ENCODE measurements at regions not wholly inside any gene's neighbourhood (a gene's known extent, or its start where the extent isn't known, plus 50 kb on each side); places are given as distances from the start of the nearest gene placed in this dataset.

DNA sequence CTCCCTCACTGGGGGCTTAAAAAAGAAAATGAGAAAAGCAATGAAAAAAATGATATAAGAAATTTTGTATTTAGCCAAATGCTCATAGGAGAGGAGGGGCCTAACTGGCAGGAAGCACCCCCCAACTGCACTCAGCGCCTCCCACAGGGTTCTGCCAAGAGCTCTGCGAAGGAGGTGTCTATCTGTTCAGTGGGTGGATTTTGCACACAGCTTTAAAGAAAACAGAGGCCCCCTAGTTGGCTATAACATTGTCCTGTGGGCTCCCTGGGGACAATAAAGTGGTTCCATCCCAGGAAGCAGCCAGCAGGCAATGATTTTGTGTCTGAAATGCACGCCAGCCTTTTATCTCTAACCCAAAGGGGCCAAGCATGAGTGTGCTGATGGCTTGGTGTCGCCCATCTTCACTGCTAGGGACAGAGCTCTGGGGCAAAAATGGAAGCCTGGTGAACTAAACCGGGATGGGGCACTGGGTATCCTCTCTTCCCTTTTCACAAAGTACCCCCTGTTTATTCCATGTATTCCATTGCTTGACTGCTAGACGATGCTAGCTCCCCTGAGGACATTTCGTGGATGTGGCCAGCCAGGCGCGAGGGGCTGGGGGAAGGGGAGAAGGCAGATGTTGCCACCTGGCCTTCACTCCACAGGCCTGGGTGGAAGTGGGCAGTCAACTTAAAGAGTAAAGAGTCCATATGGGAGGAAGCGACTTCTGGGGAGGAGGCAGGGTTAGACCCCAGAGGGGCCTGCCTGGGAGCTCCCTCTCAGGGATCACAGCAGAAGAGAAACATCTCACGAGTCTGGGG, 205.7 kb downstream of the CYP26B1 start:
- no peaks in the 10 kb centered on the region; a peak in 1 of 5 replicates for H3K4me1 ChIP-seq (replicated peaks in 1 of 2; ENCODE audit: control insufficient read depth in 2 of 2, insufficient read depth in 2 of 2, low read length in 2 of 2)
- FAIRE-seq: no peak
- H3K9ac ChIP-seq (ENCODE audit: insufficient read depth in 1 of 2, low read depth in 2 of 2, low read length in 2 of 2): no peak overlapping the region
- ChIA-PET CTCF (ENCODE audit: low intra/inter-chr PET ratio) (no interaction called here), POLR2A (interaction anchor here (0.6 to 1.8 kb wide), 4 partner anchors 9 to 66 kb away, joined by 3 to 5 read pairs (median 4); no protein-coding TSS in a partner anchor)
- H3K4me2 ChIP-seq (ENCODE audit: insufficient read depth, low read length): no peak overlapping the region
- no peaks in the 10 kb centered on the region for H3K9me3 ChIP-seq (replicated peaks; ENCODE audit: control insufficient read depth, insufficient read depth, low read depth, low read length)
- in situ Hi-C loops (cut with MboI): no loop called here
- no peak overlapping the region for H3K27ac ChIP-seq (ENCODE audit: extremely low read depth, low read depth, low read length)
- DNase-seq (ENCODE audit: extremely low read depth in 1 of 4, low spot score in 3 of 4): no peak
- no peaks in the 10 kb centered on the region for H3K9me1 ChIP-seq (ENCODE audit: control insufficient read depth, insufficient read depth, low read length)
- no peak overlapping the region for H2AFZ ChIP-seq (ENCODE audit: low read depth, low read length)
- no peaks in the 10 kb centered on the region for H3K79me2 ChIP-seq (ENCODE audit: control insufficient read depth, insufficient read depth, low read length)
- no peak for ATAC-seq
- H3K4me3 ChIP-seq: no peak overlapping the region
- 16% methylated on average over 11 of the region's 11 CpGs for WGBS (ENCODE audit: insufficient coverage, low coverage, missing lambda C conversion rate)
- H4K20me1 ChIP-seq (replicated peaks; ENCODE audit: control insufficient read depth, insufficient read depth, low read length): no peaks in the 10 kb centered on the region
- BruUV-seq (replicated peaks): no TSS peak
- intact Hi-C loops (cut with micrococcal nuclease): no loop called here
- H3K27me3 ChIP-seq (ENCODE audit: control insufficient read depth in 2 of 2, insufficient read depth in 2 of 2, low read length in 2 of 2): peaks cover 7 to 37% of the 10 kb centered on the region in 2 experiments; a peak in 3 of 5 replicates
- TF ChIP-seq SAP30 (IDR thresholded peaks at IDR 0.05; ENCODE audit: borderline replicate concordance, insufficient read depth, low read depth, low read length, poor library complexity, severe bottlenecking): no peak
- no peaks in the 10 kb centered on the region for H3K36me3 ChIP-seq (ENCODE audit: control insufficient read depth, insufficient read depth, low read length)

DNA sequence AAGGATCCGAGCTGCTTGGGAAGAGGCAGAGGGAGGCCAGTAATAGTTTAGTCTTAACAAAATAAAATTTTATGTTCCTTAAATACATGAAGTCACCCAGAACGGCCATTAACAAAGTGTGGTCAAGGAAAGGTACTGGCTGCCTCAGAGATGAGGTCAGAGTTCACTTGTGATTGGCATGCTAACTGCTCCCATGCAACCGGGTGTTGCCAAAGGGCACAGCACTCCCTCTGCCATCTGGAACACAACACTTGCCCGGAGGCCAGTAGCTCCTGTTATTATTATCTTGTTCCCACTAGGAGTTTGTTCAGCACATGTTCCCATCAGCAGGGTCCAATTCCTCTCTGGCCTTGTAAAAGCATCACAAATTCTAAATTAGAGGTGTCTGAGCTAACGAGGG, 207.0 kb downstream of the CYP26B1 start:
- Histone ChIP-seq H3K4me2 (ENCODE audit: insufficient read depth, low read length) (no peak overlapping the region), H3K9me3 (replicated peaks; ENCODE audit: control insufficient read depth, insufficient read depth, low read depth, low read length) (no peaks in the 10 kb centered on the region), H4K20me1 (replicated peaks; ENCODE audit: control insufficient read depth, insufficient read depth, low read length) (no peaks in the 10 kb centered on the region), H3K79me2 (ENCODE audit: control insufficient read depth, insufficient read depth, low read length) (no peaks in the 10 kb centered on the region), H3K27me3 (ENCODE audit: control insufficient read depth in 2 of 2, insufficient read depth in 2 of 2, low read length in 2 of 2) (peaks cover 7 to 35% of the 10 kb centered on the region in 2 experiments; a peak in 3 of 5 replicates), H3K36me3 (ENCODE audit: control insufficient read depth, insufficient read depth, low read length) (no peaks in the 10 kb centered on the region), H3K4me1 (replicated peaks in 1 of 2; ENCODE audit: control insufficient read depth in 2 of 2, insufficient read depth in 2 of 2, low read length in 2 of 2) (no peaks in the 10 kb centered on the region; a peak in 1 of 5 replicates), H3K27ac (ENCODE audit: extremely low read depth, low read depth, low read length) (no peak overlapping the region), H3K4me3 (no peak overlapping the region), H3K9me1 (ENCODE audit: control insufficient read depth, insufficient read depth, low read length) (no peaks in the 10 kb centered on the region), H3K9ac (ENCODE audit: insufficient read depth in 1 of 2, low read depth in 2 of 2, low read length in 2 of 2) (no peak overlapping the region), H2AFZ (ENCODE audit: low read depth, low read length) (no peak overlapping the region)
- no peak for FAIRE-seq
- CTCF ChIA-PET (ENCODE audit: low intra/inter-chr PET ratio): no interaction called here
- no peak for ATAC-seq
- 11% methylated on average over 5 of the region's 5 CpGs for WGBS (ENCODE audit: insufficient coverage, low coverage, missing lambda C conversion rate)
- POLR2A ChIA-PET: interaction anchor here (1.2 kb wide), 1 partner anchor 13 kb away, joined by 5 read pairs; no protein-coding TSS in a partner anchor
- no TSS peak for BruUV-seq (replicated peaks)
- intact Hi-C loops (cut with micrococcal nuclease) (no loop called here), in situ Hi-C loops (cut with MboI) (no loop called here)
- DNase-seq (ENCODE audit: extremely low read depth in 1 of 4, low spot score in 3 of 4): no peak
- TF ChIP-seq TEAD1 (CRISPR knock-in tag; IDR thresholded peaks at IDR 0.05) (no peak), SMAD3 (CRISPR knock-in tag; conservative IDR thresholded peaks at IDR 0.05) (no peak), DPF2 (IDR thresholded peaks at IDR 0.05) (no peak), ZNF175 (CRISPR knock-in tag; IDR thresholded peaks at IDR 0.05; ENCODE audit: low read depth) (no peak), ZNF311 (CRISPR knock-in tag; IDR thresholded peaks at IDR 0.05) (no peak), XRCC5 (IDR thresholded peaks at IDR 0.05; ENCODE audit: low read depth, low read length) (no peak), ARID1B (IDR thresholded peaks at IDR 0.05) (no peak), CBX2 (IDR thresholded peaks at IDR 0.05; ENCODE audit: insufficient read depth, low read length, poor library complexity, severe bottlenecking) (no peak), TAF9B (IDR thresholded peaks at IDR 0.05; ENCODE audit: partially characterized antibody) (no peak), ZNF551 (CRISPR knock-in tag; IDR thresholded peaks at IDR 0.05) (no peak), MYNN (IDR thresholded peaks at IDR 0.05) (no peak), MYNN (CRISPR knock-in tag; IDR thresholded peaks at IDR 0.05) (no peak)
- TF ChIP-seq, protein P1, sequence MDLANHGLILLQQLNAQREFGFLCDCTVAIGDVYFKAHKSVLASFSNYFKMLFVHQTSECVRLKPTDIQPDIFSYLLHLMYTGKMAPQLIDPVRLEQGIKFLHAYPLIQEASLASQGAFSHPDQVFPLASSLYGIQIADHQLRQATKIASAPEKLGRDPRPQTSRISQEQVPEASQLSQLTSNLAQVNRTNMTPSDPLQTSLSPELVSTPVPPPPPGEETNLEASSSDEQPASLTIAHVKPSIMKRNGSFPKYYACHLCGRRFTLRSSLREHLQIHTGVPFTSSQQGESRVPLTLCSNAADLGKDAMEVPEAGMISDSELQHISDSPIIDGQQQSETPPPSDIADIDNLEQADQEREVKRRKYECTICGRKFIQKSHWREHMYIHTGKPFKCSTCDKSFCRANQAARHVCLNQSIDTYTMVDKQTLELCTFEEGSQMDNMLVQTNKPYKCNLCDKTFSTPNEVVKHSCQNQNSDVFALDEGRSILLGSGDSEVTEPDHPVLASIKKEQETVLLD (IDR thresholded peaks at IDR 0.05): no peak
- TF ChIP-seq, protein P2, sequence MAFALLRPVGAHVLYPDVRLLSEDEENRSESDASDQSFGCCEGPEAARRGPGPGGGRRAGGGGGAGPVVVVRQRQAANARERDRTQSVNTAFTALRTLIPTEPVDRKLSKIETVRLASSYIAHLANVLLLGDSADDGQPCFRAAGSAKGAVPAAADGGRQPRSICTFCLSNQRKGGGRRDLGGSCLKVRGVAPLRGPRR (CRISPR knock-in tag; IDR thresholded peaks at IDR 0.05): no peak

Measured in K562 (cell line).